K562 (cell line): ENCODE measurements at regions not wholly inside any gene's neighbourhood (a gene's known extent, or its start where the extent isn't known, plus 50 kb on each side); places are given as distances from the start of the nearest gene placed in this dataset.
"Not testable (repeated sequence)": the region's sequence is repeated elsewhere in the genome, so short reads cannot be mapped to it uniquely, and the experiment has no call there.

ENCODE experiments used
- ATAC-seq: fragments of 200-7000 bp; cut with Tn5 transposase; 3 replicates; pipeline ENCODE4 v1.9.1; 2020; ENCODE audit warnings: moderate library complexity
- BruUV-seq: library from RNA; stranded (reverse); fragments of 400-500 nt; replicated peaks from 2 replicates; lab custom pipeline; 2021; lab: Mats Ljungman, UMichigan
- CTCF ChIA-PET: fragments of 300-600 bp; formaldehyde crosslinking; extraction: SDS; loops from one replicate; lab custom pipeline; 2021; ENCODE audit warnings: low intra/inter-chr PET ratio; lab: Yijun Ruan, JAX
- POLR2A ChIA-PET: fragments of 300-600, 350-650 bp; sonication (Branson Sonifier 250); formaldehyde crosslinking; extraction: SDS; loops from one replicate; lab custom pipeline; 2021; ENCODE audit warnings: antibody characterized with exemption, inconsistent platforms; lab: Yijun Ruan, JAX
- DNase-seq, 4 experiments: peaks; one replicate each; pipeline versions ENCODE4 v3.0.0 to v3.0.0-alpha.2; 2011 to 2018; ENCODE audit warnings: low spot score in 3 of 4, mixed read lengths in 3 of 4; ENCODE audit errors: extremely low read depth in 1 of 4
- FAIRE-seq: peaks from 2 replicates; lab custom pipeline; 2011; peaks lifted over from hg19 to GRCh38; lab: Jason Lieb, UNC
- H2AFZ ChIP-seq: 2 replicates; pipeline ENCODE4 v1.6.0; 2011; ENCODE audit warnings: low read depth, low read length, control low read depth, inconsistent platforms
- H3K27ac ChIP-seq: fragments of 200-600 bp; 3 replicates; pipeline ENCODE4 v1.8.0; 2011; ENCODE audit warnings: low read depth, mild to moderate bottlenecking, control low read depth, inconsistent platforms, low read length, moderate library complexity, mixed read lengths; ENCODE audit errors: extremely low read depth
- H3K27me3 ChIP-seq, 2 experiments: fragments of 300-600 bp in 1 of 2; 2 replicates in 1 of 2; 3 replicates in 1 of 2; pipeline versions ENCODE4 v1.6.0 to v1.8.0; 2011; ENCODE audit warnings: inconsistent platforms in 2 of 2, low read length in 2 of 2, mild to moderate bottlenecking in 1 of 2, mixed read lengths in 1 of 2, moderate library complexity in 1 of 2; ENCODE audit not compliant: control insufficient read depth in 2 of 2, insufficient read depth in 2 of 2
- H3K36me3 ChIP-seq: fragments of 300-600 bp; 3 replicates; pipeline ENCODE4 v1.8.0; 2011; ENCODE audit warnings: mild to moderate bottlenecking, low read length, inconsistent platforms; ENCODE audit not compliant: control insufficient read depth, insufficient read depth
- H3K4me1 ChIP-seq, 2 experiments: fragments of 200-600 bp in 1 of 2; replicated peaks in 1 of 2; 2 replicates in 1 of 2; 3 replicates in 1 of 2; pipeline versions ENCODE4 v1.5.1 to v1.8.0; 2011; ENCODE audit warnings: inconsistent platforms in 2 of 2, low read length in 2 of 2, mild to moderate bottlenecking in 1 of 2, mixed read lengths in 1 of 2, moderate library complexity in 1 of 2; ENCODE audit not compliant: control insufficient read depth in 2 of 2, insufficient read depth in 2 of 2
- H3K4me2 ChIP-seq: 2 replicates; pipeline ENCODE4 v1.6.1; 2011; ENCODE audit warnings: low read length, control low read depth, inconsistent platforms, mixed read lengths; ENCODE audit not compliant: insufficient read depth
- H3K4me3 ChIP-seq: fragments of 200-600 bp; sonication (generic), shearing (Covaris generic); 2 replicates; pipeline ENCODE4 v1.5.1; 2016; ENCODE audit warnings: control low read depth, inconsistent platforms
- H3K79me2 ChIP-seq: fragments of 200-600 bp; 3 replicates; pipeline ENCODE4 v1.8.0; 2011; ENCODE audit warnings: low read length, inconsistent platforms; ENCODE audit not compliant: control insufficient read depth, insufficient read depth
- H3K9ac ChIP-seq, 2 experiments: 2 replicates each; pipeline versions ENCODE4 v1.6.0 to v1.6.1; 2011; ENCODE audit warnings: low read depth in 2 of 2, low read length in 2 of 2, control low read depth in 1 of 2, inconsistent platforms in 1 of 2, mild to moderate bottlenecking in 1 of 2, mixed read lengths in 1 of 2; ENCODE audit not compliant: insufficient read depth in 1 of 2
- H3K9me1 ChIP-seq: one replicate; pipeline ENCODE4 v1.6.0; 2011; ENCODE audit warnings: inconsistent platforms, mild to moderate bottlenecking, low read length, moderate library complexity; ENCODE audit not compliant: control insufficient read depth, insufficient read depth
- H3K9me3 ChIP-seq: replicated peaks from 2 replicates; pipeline ENCODE4 v1.5.1; 2011; ENCODE audit warnings: low read depth, low read length, inconsistent platforms; ENCODE audit not compliant: control insufficient read depth, insufficient read depth
- H4K20me1 ChIP-seq: replicated peaks from 2 replicates; pipeline ENCODE4 v1.6.1; 2011; ENCODE audit warnings: low read length, inconsistent platforms, mixed read lengths; ENCODE audit not compliant: control insufficient read depth, insufficient read depth
- ATF7 ChIP-seq: fragments of 450-650 bp; IDR thresholded peaks from 2 replicates; pipeline ENCODE4 v1.7.1; 2014; ENCODE audit warnings: mild to moderate bottlenecking, moderate library complexity
- JUND ChIP-seq, 2 experiments: IDR thresholded peaks; 2 replicates in 1 of 2; 3 replicates in 1 of 2; pipeline ENCODE4 v1.6.1; 2011; ENCODE audit warnings: borderline replicate concordance in 2 of 2, low read depth in 2 of 2, low read length in 2 of 2, improper control_type of control experiment in 1 of 2, missing biosample characterization in 1 of 2, missing genetic modification characterization in 1 of 2, missing genetic modification reagents in 1 of 2
- ZNF146 ChIP-seq: IDR thresholded peaks from one replicate; pipeline ENCODE4 v1.6.1; 2018; ENCODE audit warnings: missing compliant biosample characterization; ENCODE audit not compliant: unreplicated experiment
- WGBS: fragments of 100-300 bp; shearing (Covaris generic); methylation state at CpG from one replicate; pipeline ENCODE4 v1.1.6; 2016; ENCODE audit warnings: low coverage, mixed read lengths; ENCODE audit not compliant: insufficient coverage; ENCODE audit errors: missing lambda C conversion rate; 5-methylcytosine and 5-hydroxymethylcytosine counted together
- in situ Hi-C: fragments of 300-500 bp; cut with MboI; formaldehyde crosslinking; loops from 4 replicates; pipeline ENCODE4 v1.15.0; 2018; ENCODE audit warnings: inconsistent platforms, mixed read lengths
- intact Hi-C: fragments of 100-400 bp; cut with micrococcal nuclease; formaldehyde crosslinking; loops from 2 replicates; pipeline ENCODE4 v1.14.2; 2022
- TF ChIP-seq, protein P1 (sequence below): fragments of 200-800 bp; sonication (Bioruptor generic); IDR thresholded peaks from 2 replicates; pipeline ENCODE4 v1.6.1; 2017; ENCODE audit warnings: missing genetic modification characterization, missing compliant biosample characterization
- TF ChIP-seq, protein P2 (sequence below), 2 experiments: fragments of 450-650 bp in 1 of 2; sonication (generic) in 1 of 2; formaldehyde crosslinking in 1 of 2; IDR thresholded peaks in 1 of 2; conservative IDR thresholded peaks in 1 of 2; 2 replicates each; pipeline versions ENCODE4 v1.6.1 to v1.8.1; 2016 to 2023; ENCODE audit warnings: mild to moderate bottlenecking in 2 of 2, moderate library complexity in 2 of 2, inconsistent platforms in 1 of 2, missing genetic modification reagents in 1 of 2

DNA sequence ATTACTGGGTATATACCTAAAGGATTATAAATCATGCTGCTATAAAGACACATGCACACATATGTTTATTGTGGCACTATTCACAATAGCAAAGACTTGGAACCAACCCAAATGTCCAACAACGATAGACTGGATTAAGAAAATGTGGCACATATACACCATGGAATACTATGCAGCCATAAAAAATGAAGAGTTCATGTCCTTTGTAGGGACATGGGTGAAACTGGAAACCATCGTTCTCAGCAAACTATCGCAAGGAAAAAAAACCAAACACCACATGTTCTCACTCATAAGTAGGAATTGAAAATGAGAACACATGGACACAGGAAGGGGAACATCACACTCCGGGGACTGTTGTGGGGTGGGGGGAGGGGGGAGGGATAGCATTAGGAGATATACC lies 125.3 kb upstream of the PJA2 start:
- intact Hi-C loops, FAIRE-seq: not testable (repeated sequence)

DNA sequence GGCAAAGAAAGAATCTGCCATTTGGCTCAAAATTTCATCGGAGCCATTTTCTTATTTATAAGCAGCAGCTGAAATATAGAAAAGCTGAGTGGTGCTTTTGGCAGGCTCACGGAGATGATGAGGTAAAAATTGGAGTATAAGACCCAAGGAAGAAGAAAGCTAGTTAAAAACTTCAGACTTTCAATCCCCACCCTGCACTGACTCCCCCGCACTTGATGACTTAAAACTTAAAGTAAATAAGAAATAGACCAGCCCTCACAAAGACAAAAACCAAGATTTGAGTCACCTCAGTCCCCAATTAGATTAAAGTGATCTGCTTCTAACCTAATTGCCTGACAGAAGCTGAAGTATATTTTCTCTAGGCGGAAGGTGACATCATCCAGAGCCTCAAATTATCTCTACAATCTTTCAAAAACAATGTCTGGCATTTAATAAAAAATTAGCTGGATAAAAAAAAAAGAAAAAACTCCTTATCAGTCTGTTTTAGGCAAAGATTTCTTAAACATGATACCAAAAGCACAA lies 124.0 kb upstream of the PJA2 start:
- H3K79me2 ChIP-seq: no peaks in the 10 kb centered on the region
- ATAC-seq (no peak), FAIRE-seq (no peak), DNase-seq (no peak)
- H3K27ac ChIP-seq: no peak overlapping the region
- H3K9ac ChIP-seq: no peak overlapping the region
- BruUV-seq: no TSS peak
- H3K36me3 ChIP-seq: no peaks in the 10 kb centered on the region
- H3K4me1 ChIP-seq: no peaks in the 10 kb centered on the region
- intact Hi-C loops (no loop called here), in situ Hi-C loops (no loop called here)
- no peaks in the 10 kb centered on the region for H3K9me3 ChIP-seq
- no peaks in the 10 kb centered on the region for H4K20me1 ChIP-seq
- 0% methylated on average over 4 of the region's 4 CpGs for WGBS
- ChIA-PET POLR2A (no interaction called here), CTCF (no interaction called here)
- H2AFZ ChIP-seq: no peak overlapping the region
- 0 out of 5 replicates have a peak, but pooled peaks cover 0 to 3% of the 10 kb centered on the region in 2 experiments for H3K27me3 ChIP-seq
- no peak overlapping the region for H3K4me2 ChIP-seq
- no peak overlapping the region for H3K4me3 ChIP-seq
- TF ChIP-seq, protein P1, sequence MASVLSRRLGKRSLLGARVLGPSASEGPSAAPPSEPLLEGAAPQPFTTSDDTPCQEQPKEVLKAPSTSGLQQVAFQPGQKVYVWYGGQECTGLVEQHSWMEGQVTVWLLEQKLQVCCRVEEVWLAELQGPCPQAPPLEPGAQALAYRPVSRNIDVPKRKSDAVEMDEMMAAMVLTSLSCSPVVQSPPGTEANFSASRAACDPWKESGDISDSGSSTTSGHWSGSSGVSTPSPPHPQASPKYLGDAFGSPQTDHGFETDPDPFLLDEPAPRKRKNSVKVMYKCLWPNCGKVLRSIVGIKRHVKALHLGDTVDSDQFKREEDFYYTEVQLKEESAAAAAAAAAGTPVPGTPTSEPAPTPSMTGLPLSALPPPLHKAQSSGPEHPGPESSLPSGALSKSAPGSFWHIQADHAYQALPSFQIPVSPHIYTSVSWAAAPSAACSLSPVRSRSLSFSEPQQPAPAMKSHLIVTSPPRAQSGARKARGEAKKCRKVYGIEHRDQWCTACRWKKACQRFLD (CRISPR knock-in tag): no peak
- TF ChIP-seq JUND (IDR thresholded peaks at IDR 0.05; ENCODE audit: borderline replicate concordance, low read depth, low read length) (peak; percentile 48; the same call in 1 of the 2 replicates), JUND (tag; IDR thresholded peaks at IDR 0.05; ENCODE audit: borderline replicate concordance, low read depth, low read length) (no peak), ATF7 (peak; percentile 25; the same call in 1 of the 2 replicates)
- TF ChIP-seq, protein P2, sequence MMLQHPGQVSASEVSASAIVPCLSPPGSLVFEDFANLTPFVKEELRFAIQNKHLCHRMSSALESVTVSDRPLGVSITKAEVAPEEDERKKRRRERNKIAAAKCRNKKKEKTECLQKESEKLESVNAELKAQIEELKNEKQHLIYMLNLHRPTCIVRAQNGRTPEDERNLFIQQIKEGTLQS (IDR thresholded peaks at IDR 0.05): peak; percentile 66; the same call in 1 of the 2 replicates
- TF ChIP-seq, protein P2 (CRISPR knock-in tag; conservative IDR thresholded peaks at IDR 0.05): no peak
- no peaks in the 10 kb centered on the region for H3K9me1 ChIP-seq

More for the DNA sequence above, 125.3 kb upstream of the PJA2 start:
- 5% methylated on average over 2 of the region's 4 CpGs for WGBS
- in situ Hi-C loops, H3K4me3 ChIP-seq, H3K27ac ChIP-seq, H3K4me2 ChIP-seq, CTCF ChIA-PET, H3K79me2 ChIP-seq, BruUV-seq, POLR2A ChIA-PET, H2AFZ ChIP-seq, H3K4me1 ChIP-seq, ATAC-seq, H3K9ac ChIP-seq, H3K9me3 ChIP-seq, H4K20me1 ChIP-seq, H3K9me1 ChIP-seq, DNase-seq, H3K36me3 ChIP-seq, H3K27me3 ChIP-seq: not testable (repeated sequence)
- peak; percentile 59 for TF ChIP-seq ZNF146
